Gastroesophageal sphincter (tissue), 3 donors: ENCODE measurements at regions not wholly inside any gene's neighbourhood (a gene's known extent, or its start where the extent isn't known, plus 50 kb on each side); places are given as distances from the start of the nearest gene placed in this dataset.

Experiments used
- CTCF ChIP-seq, 4 experiments: fragments of 200-600 bp in 2 of 4; fragments of 450-650 bp in 2 of 4; sonication (generic) in 1 of 4; IDR thresholded peaks; one replicate each; pipeline ENCODE4 v1.5.1; 2017 to 2019; ENCODE audit warnings: antibody characterized with exemption in 4 of 4, mild to moderate bottlenecking in 2 of 4, moderate library complexity in 2 of 4
- EP300 ChIP-seq: sonication (generic); formaldehyde crosslinking; IDR thresholded peaks from one replicate; pipeline ENCODE4 v1.6.1; 2017; ENCODE audit warnings: antibody characterized with exemption, mild to moderate bottlenecking
- POLR2A ChIP-seq, 2 donors: fragments of 450-650 bp; IDR thresholded peaks; one replicate each; pipeline ENCODE4 v1.6.1; 2017; ENCODE audit warnings: antibody characterized with exemption in 2 of 2, mild to moderate bottlenecking in 2 of 2, moderate library complexity in 1 of 2
- POLR2AphosphoS5 ChIP-seq: sonication (generic); formaldehyde crosslinking; IDR thresholded peaks from one replicate; pipeline ENCODE4 v1.6.1; 2017; ENCODE audit warnings: antibody characterized with exemption

GRCh38 chr2:7800031-7800430 lies 881.8 kb upstream of the ID2 start:
- TF ChIP-seq CTCF (IDR thresholded peaks at IDR 0.05) = no peak
- no peak for TF ChIP-seq POLR2AphosphoS5
- no peak for TF ChIP-seq POLR2A (IDR thresholded peaks at IDR 0.05)
- no peak for TF ChIP-seq EP300
